ENCODE measurements at regions not wholly inside any gene's neighbourhood (a gene's known extent, or its start where the extent isn't known, plus 50 kb on each side); places are given as distances from the start of the nearest gene placed in this dataset.

- whole genome bisulfite sequencing, 2 donors, result 62 to 76% methylated on average over 2 of the region's 2 CpGs
- H3K9me3 ChIP-seq (ENCODE audit: control insufficient read depth in 4 of 4, insufficient read depth in 3 of 4, low read length in 3 of 4), result no peaks in the 10 kb centered on the region
Measured at GRCh38 chr3:74033381-74033780, 408.6 kb upstream of the PDZRN3 start.

GRCh38 chr3:74027121-74027520 is 402.4 kb upstream of the PDZRN3 start:
- Histone ChIP-seq H3K9me3 (ENCODE audit: control insufficient read depth in 4 of 4, insufficient read depth in 3 of 4, low read length in 3 of 4) (peaks cover 0 to 3% (median 0%) of the 10 kb centered on the region in 4 donors), H3K9ac (ENCODE audit: insufficient read depth in 1 of 2, low read length in 2 of 2) (no peak overlapping the region), H3K27me3 (ENCODE audit: control insufficient read depth in 3 of 3, insufficient read depth in 3 of 3, low read length in 2 of 3) (no peaks in the 10 kb centered on the region), H3K4me3 (no peak overlapping the region), H3K4me1 (ENCODE audit: control insufficient read depth in 5 of 5, insufficient read depth in 5 of 5, low read length in 5 of 5) (no peaks in the 10 kb centered on the region), H3K36me3 (ENCODE audit: control insufficient read depth in 4 of 4, insufficient read depth in 4 of 4, low read length in 4 of 4) (no peaks in the 10 kb centered on the region), H3K27ac (ENCODE audit: low read depth in 1 of 2, low read length in 1 of 2) (no peak overlapping the region)
- TF ChIP-seq CTCF (IDR thresholded peaks at IDR 0.05; ENCODE audit: control extremely low read depth, extremely low read depth), result no peak
- 69 to 82% methylated on average over 7 of the region's 7 CpGs for WGBS, 2 donors
- DNase-seq (no peak), ATAC-seq (ENCODE audit: insufficient read depth, low FRiP score) (no peak)

More at GRCh38 chr3:74033381-74033780, 408.6 kb upstream of the PDZRN3 start:
- DNase-seq (no peak), ATAC-seq (ENCODE audit: insufficient read depth, low FRiP score) (no peak)
- H3K4me1 ChIP-seq (ENCODE audit: control insufficient read depth in 5 of 5, insufficient read depth in 5 of 5, low read length in 5 of 5), result peaks cover 0 to 3% (median 0%) of the 10 kb centered on the region in 5 donors
- no peak for TF ChIP-seq CTCF (IDR thresholded peaks at IDR 0.05; ENCODE audit: control extremely low read depth, extremely low read depth)
- no peak overlapping the region for H3K4me3 ChIP-seq
- no peak overlapping the region for H3K9ac ChIP-seq (ENCODE audit: insufficient read depth in 1 of 2, low read length in 2 of 2)
- no peak overlapping the region for H3K27ac ChIP-seq (ENCODE audit: low read depth in 1 of 2, low read length in 1 of 2)
- no peaks in the 10 kb centered on the region for H3K36me3 ChIP-seq (ENCODE audit: control insufficient read depth in 4 of 4, insufficient read depth in 4 of 4, low read length in 4 of 4)
- no peaks in the 10 kb centered on the region for H3K27me3 ChIP-seq (ENCODE audit: control insufficient read depth in 3 of 3, insufficient read depth in 3 of 3, low read length in 2 of 3)

- 80 to 89% methylated on average over 2 of the region's 2 CpGs for WGBS, 2 donors
- Histone ChIP-seq H3K27me3 (ENCODE audit: control insufficient read depth in 3 of 3, insufficient read depth in 3 of 3, low read length in 2 of 3) (no peaks in the 10 kb centered on the region), H3K36me3 (ENCODE audit: control insufficient read depth in 4 of 4, insufficient read depth in 4 of 4, low read length in 4 of 4) (no peaks in the 10 kb centered on the region), H3K4me3 (no peak overlapping the region), H3K9me3 (ENCODE audit: control insufficient read depth in 4 of 4, insufficient read depth in 3 of 4, low read length in 3 of 4) (peaks cover 0 to 3% (median 0%) of the 10 kb centered on the region in 4 donors), H3K4me1 (ENCODE audit: control insufficient read depth in 5 of 5, insufficient read depth in 5 of 5, low read length in 5 of 5) (no peaks in the 10 kb centered on the region), H3K9ac (ENCODE audit: insufficient read depth in 1 of 2, low read length in 2 of 2) (no peak overlapping the region), H3K27ac (ENCODE audit: low read depth in 1 of 2, low read length in 1 of 2) (no peak overlapping the region)
- DNase-seq (no peak), ATAC-seq (ENCODE audit: insufficient read depth, low FRiP score) (no peak)
- TF ChIP-seq CTCF (IDR thresholded peaks at IDR 0.05; ENCODE audit: control extremely low read depth, extremely low read depth), result no peak
Measured at GRCh38 chr3:74023395-74023794, 398.7 kb upstream of the PDZRN3 start.

- H3K9me3 ChIP-seq (ENCODE audit: control insufficient read depth in 4 of 4, insufficient read depth in 3 of 4, low read length in 3 of 4), result no peaks in the 10 kb centered on the region
- no peak for TF ChIP-seq CTCF (IDR thresholded peaks at IDR 0.05; ENCODE audit: control extremely low read depth, extremely low read depth)
- H3K36me3 ChIP-seq (ENCODE audit: control insufficient read depth in 4 of 4, insufficient read depth in 4 of 4, low read length in 4 of 4), result no peaks in the 10 kb centered on the region
- H3K4me1 ChIP-seq (ENCODE audit: control insufficient read depth in 5 of 5, insufficient read depth in 5 of 5, low read length in 5 of 5), result no peaks in the 10 kb centered on the region
- no peak for ATAC-seq (ENCODE audit: insufficient read depth, low FRiP score)
- 78 to 92% methylated on average over 2 of the region's 2 CpGs for WGBS, 2 donors
- no peak overlapping the region for H3K27ac ChIP-seq (ENCODE audit: low read depth in 1 of 2, low read length in 1 of 2)
- H3K27me3 ChIP-seq (ENCODE audit: control insufficient read depth in 3 of 3, insufficient read depth in 3 of 3, low read length in 2 of 3), result no peaks in the 10 kb centered on the region
- no peak for DNase-seq
- H3K9ac ChIP-seq (ENCODE audit: insufficient read depth in 1 of 2, low read length in 2 of 2), result no peak overlapping the region
- H3K4me3 ChIP-seq, result no peak overlapping the region
Measured at GRCh38 chr3:74021449-74021848, 396.7 kb upstream of the PDZRN3 start.

Measured in lung (tissue), 11 donors.